ENCODE measurements at regions not wholly inside any gene's neighbourhood (a gene's known extent, or its start where the extent isn't known, plus 50 kb on each side); places are given as distances from the start of the nearest gene placed in this dataset.
"Not testable (repeated sequence)": the region's sequence is repeated elsewhere in the genome, so short reads cannot be mapped to it uniquely, and the experiment has no call there.

DNA sequence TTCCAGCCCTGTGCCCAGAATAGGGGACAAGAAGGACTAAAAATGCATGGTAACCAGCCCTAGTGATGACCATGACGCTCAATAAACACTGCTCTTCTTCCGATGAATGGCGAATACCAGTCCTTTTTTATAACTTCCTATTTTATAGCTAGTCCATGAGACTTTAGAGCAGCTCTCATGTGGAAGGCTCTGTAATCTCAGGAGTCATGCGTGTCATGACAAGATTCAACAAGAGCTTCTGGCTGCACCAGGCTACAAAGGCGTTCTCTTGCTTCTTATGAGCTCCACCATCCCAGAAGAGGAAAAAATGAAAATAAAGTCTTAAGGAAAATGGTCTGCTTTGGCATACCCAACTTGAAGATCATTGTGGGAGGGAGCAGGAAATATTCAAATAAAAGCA lies 141.0 kb downstream of the TMCO5A start:
- no peak for DNase-seq

DNA sequence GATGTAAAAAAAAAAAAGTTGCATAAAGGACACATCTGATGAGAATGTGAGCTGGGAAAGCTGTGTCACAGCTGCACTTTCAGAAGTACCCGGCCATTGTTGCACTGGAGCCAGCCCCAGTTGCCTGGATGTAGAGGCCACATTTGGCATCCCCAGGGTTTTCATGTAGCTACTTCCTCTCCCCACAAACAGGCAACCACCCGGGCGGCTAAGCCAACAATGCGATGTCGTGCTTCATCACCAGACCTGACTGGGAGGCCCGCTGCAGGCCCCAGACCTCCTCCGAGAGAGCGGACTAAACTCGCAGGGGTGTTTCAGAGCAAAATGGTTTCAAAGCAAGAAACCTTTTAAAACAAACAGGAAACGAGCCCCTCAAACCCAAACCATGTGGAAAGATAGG lies 142.3 kb downstream of the TMCO5A start:
- no peak for DNase-seq

DNA sequence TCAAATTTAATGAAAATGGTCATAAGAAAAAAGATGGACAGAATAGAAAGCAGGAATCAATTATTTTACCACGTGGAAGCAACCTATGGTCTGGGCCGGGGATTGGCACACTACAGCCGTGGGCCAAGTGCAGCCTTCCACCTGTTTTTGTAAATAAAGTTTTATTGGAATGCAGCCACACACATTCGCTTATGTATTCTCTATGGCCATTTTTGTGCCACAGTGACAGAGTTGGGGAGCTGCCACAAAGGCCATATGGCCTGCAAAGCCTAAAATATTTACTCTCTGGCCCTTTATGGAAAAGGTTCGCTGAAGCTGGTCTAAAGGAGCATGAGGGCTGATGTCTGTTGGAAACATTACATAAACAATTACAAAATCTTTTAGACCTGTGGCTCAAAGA lies 144.8 kb downstream of the TMCO5A start:
- no peak for DNase-seq

DNA sequence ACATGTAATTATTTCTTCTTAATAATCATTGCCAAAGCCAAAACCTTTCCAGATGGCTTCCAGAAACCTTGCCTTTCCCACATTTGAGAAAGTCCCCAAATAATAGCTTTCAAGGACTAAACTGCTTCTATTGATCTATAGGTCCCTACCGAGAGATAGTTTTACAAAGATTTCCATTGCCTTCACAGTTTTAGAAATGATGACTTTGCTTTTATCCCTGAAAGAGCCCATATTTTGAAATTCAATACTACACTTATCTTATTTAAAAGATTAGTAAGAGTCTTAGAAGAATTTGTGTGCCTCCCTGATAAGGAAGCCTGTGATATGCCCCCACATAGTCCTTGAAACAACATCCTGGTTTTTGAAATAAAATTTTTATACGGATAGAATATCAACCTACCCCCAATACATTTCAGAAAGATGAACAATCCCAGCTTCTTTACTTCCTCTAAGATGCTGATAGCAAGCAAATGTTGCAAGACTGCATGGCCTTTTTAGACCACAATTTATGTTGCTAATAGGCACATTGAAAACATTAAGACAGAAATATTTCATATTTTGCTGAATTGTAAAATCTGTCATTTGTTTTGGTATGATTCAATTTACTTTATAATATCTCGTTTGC lies 146.3 kb downstream of the TMCO5A start:
- no peak for DNase-seq

DNA sequence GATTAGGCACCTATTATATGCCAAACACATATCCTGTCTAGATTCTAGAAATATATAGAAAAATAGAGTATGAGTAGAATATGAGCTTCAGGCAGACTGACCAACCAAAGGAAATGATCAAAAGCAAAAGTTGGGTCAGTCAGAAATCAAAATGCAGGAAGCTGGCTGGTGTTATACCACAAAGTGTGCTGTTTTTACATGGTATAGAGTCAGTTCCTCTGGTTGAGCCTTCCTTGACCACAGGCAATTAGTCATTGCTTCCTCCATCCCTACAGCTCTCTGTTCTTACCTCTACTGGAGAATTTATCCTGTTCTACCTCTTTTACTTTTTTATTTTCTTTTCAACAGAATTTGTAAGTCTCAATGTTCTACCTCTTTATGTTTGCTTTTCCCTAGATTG lies 149.8 kb downstream of the TMCO5A start:
- no peak for DNase-seq

DNA sequence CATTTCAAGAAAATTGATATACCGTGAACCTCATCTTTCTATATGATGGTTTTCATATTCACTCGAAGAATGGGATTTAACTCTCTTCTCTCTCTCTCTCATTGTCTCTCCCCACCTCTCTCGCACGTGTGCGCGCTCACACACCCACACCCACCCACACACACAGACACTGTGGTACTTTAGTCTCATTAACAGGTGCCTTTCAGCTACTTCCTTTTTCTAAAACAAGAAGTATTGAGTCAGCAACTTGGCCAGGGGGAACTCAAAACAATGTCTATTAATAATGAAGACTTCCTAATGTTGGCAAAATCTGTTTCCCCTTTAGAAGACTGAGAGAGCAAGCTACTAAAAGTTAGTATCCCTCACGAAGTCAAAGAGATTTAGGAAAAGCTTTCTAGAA lies 150.7 kb downstream of the TMCO5A start:
- no peak for DNase-seq

DNA sequence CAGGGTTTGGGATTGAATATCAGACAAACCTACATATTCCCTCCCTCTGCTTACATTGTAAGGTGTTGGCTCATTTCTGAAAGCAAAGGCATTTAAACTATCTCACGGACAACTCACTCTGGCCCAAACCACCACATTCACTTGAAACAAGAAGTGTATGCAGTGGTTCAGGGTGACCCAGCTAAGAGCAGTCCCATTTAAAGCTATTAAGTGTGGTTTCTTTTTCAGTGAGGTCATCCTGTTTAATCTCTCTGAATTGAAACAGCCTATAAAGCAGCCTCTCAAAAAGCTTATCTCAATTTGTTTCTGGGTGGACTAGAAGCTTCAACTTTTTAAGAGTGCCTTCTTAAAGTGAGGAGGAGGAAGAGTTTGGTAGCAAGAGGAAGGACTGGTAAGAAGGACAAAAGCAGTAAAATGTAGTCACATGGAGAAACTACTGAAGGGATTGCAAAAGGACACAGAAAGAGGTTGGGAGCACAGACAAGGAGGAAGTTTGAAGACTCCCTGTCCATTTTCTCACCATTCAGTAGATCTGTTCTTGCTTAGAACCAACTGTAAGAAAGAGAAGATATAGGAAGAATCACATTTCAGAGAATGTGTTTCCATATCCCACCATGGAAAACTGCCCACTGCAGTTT lies 151.6 kb downstream of the TMCO5A start:
- no peak for DNase-seq

DNA sequence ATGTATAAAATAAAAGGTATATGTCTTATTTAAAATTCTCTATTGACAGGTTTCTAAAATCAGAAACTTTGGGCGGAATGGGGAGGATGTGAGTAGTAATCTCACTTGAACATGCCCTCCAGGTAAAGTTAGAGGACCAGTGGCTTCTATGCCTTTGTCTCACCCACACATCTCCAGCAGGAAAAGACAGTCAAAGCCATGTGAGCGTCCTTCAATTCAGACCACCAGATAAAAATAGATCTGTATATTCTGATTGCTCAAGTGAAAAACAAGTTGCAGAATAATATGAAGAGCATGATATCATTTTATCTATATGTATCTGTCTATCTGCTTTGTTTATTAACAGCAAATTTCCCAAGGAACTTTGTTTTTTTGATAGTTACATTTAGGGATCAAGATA lies 152.2 kb downstream of the TMCO5A start:
- no peak for DNase-seq

DNA sequence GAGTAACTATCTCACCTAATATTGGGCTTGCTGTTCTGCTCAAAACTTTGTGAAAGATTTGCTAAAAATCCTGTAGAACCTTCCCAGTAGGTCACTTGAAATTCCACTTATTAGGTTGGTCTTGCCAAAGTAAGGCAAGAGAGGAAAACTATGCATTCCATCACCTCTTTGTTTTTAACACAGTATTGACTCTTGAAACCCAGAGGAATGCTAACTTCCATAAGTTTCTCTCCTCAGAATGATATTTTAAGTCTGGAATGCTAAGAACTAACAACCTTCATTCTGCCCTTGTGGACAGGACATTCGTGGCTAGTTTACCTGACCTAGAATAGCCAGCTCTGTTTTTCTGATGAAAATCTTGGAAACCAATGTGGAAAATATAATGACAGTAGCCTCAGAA lies 154.5 kb downstream of the TMCO5A start:
- DNase-seq: no peak

DNA sequence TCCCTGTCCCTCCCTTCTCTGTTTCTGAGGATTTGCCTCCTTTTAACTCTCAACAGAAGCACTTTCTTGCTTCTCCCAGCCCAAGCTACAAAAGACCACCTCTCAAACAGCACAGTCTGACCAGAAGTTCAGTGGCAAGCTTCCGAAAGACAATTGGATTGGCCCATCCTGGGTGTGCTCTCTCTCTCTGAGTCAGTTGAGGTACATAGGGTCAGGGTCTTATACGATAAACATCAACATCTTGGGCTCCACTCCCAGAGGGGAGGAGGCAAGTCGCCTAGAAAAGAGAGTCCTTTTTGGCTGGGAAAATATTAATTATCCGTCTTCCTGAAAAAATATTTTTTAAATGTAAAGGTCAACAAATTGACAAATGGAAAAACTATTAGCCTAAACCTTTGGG lies 155.8 kb downstream of the TMCO5A start:
- no peak for DNase-seq

DNA sequence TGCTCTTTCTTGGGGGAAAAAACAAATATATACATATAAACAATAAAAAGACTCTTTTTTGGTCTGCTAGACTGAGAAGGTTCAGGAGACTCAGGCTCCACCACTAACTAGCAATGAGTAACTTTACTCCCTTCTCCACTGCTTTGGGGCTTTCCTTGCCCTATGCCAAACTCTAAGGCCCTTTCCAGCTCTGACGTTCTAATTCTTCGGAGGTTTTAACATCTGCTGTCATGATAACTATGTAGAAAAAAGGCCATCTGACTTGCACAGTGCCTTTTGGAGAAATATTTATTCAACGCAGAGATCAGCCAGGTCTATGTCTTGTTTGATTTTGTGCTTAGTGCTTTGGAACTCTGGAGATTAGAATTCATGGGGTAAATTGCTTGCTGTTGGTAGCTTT lies 156.2 kb downstream of the TMCO5A start:
- DNase-seq: no peak

DNA sequence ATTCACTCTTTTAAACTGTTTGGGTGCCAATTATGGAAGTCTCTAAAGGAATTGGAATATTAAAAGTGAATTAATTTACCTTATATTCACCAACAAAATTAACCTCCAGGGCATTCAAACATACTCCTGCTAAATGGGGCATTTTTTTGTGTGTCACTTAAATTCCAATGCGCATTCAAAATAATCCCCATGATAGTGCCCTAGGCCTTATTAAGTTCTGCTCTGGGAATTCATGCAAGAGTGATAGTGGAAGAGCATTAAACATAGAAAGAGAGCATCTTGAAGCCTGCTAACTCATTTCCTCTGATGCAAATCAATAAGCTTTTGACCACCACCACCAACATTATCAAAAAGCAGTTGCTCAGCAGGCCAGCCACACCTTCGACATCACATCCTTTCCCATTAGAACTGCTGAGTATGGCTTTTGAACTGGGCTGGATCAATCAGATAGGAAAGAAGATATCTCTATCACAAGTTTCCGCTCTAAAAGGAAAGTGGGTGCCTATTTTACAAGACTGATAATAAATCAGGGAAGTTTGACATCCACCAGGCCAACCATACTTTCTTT lies 156.7 kb downstream of the TMCO5A start:
- no peak for DNase-seq

DNA sequence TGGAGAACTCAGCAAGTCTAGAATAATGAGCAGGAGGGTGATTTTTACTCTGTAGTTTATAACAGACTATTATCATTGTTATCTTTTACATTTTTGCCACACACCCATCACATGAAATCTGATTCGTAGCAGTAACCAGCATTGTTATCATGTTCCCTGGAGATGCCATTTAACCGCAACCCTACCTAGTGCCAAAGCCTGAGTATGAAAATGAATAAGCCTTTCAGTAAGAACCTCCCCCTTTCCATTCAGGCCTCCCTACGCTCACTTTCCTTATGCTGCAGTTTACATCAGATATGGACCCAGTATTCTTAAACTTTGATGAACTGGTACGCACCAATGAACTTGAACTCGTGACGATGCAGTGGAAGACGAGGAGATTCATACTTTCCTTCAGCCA lies 158.7 kb upstream of the SPRED1 start:
- DNase-seq: no peak

DNA sequence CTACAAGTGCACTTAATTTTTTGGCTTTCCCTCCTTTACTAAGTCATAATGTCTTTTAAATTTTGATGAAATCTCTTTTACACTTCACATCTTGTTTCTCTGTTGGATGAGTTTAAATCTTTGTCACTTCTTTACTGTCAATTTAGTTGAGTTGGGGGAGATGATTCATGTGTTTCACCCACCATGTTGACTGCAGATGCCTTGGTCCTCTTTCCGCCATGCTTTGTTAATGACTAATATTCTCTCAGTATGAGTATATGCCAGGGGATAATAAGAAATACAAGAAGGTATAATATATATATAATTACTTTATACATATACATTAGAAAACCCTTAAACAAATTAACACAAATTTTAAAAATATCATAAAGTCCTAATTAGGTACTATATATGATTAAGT lies 149.7 kb upstream of the SPRED1 start:
- DNase-seq: no peak

DNA sequence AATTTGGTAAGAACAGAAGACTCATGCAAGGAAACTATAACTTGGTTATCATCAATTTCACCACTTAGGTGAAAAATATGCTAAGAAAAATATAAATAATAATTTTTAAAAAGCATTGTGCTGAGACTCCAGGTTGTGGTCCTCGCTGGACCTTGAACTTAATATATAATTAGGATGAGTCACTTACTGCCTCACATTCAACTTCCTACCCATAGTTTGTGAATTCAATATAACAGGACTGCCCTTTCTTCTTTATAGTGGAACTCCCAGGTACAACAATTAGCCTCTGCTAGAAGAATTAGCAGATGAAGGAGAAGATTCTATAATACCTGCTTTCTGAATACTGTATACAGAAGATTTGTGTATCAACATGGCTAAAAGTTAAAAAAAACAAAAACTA lies 149.1 kb upstream of the SPRED1 start:
- DNase-seq: no peak

DNA sequence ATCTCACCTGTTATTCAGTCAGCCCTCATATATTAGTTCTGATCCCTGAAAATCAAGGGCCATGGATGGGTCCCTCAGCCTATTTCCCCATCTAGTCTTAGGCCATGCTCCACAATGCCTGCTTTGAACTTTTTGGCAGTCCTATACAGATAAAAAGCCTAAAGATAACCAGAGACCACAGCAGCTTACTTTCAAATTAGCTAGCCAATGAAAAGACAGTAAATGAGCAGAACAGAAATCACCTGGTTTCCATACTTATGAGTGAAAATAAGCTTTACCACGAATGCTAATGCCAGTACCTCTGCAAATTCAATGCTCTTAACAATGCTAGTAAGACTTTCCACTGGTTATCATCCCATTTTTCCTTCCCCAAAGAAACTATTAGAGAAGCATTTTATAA lies 141.6 kb upstream of the SPRED1 start:
- no peak for DNase-seq

DNA sequence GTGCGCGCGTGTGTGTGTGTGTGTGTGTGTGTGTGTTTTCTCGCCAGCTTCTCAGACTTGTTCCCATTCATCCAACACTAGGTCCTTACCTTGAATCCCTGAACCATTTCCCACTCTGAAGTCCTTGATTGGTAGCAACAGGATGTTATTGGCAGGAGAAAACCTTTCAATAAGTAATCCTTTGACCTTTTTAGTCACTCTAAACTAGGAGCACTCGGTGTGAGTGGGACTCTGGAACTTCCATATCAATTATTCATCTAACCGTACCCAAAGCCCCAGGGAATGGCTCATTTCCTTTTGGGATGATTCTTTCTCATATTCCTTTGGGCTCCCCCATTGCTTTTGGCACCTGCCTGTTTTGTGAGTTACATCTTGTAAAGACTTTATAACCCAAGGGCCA lies 140.2 kb upstream of the SPRED1 start:
- DNase-seq: no peak

DNA sequence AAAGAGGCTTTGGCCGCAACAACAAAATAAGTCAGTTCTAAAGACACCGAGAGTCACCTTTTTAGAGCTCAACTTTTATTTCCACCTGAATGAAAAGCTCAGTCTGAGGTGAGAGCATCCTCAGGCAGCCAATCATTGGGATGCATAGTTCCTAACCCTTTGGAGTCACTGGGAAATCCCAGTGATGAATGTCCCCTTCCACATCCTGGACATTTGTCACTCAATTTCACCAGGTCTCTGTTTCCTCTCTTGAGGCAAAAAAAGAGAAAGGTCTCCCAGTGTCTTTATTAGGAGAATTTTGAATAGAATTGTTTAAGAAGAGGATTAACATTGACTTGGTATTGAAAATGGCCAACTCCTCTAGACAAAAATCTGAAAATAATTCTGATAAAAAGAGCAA lies 137.5 kb upstream of the SPRED1 start:
- no peak for DNase-seq

DNA sequence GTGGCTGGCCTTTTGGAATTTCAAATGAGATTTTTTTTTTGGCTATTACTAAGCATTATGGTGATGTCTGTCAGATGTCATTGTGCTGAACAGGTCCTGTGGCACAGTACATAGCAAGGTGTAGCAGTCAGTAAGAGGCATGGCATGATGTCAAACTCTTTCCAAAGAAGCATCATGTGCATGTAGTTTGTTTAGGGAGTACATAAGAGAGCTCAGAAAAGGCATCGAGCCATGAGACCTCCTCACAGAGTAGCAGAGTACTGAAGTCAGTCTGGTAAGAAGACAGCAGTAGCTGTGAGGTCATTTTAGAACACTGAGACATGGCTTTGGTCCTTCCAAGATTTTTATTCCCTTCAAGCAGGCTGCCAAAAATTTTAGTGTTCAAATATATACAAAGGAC lies 134.9 kb upstream of the SPRED1 start:
- DNase-seq: no peak

DNA sequence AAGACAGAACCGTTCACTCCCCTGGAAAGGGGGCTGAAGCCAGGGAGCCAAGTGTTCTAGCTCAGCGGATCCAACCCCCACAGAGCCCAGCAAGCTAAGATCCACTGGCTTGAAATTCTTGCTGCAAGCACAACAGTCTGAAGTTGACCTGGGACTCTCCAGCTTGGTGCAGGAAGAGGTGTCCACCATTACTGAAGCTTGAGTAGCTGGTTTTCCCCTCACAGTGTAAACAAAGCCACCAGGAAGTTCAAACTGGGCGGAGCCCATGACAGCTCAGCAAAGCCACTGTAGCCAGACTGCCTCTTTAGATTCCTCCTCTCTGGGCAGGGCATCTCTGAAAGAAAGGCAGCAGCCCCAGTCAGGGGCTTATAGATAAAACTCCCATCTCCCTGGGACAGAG lies 132.8 kb upstream of the SPRED1 start:
- DNase-seq: not testable (repeated sequence)

DNA sequence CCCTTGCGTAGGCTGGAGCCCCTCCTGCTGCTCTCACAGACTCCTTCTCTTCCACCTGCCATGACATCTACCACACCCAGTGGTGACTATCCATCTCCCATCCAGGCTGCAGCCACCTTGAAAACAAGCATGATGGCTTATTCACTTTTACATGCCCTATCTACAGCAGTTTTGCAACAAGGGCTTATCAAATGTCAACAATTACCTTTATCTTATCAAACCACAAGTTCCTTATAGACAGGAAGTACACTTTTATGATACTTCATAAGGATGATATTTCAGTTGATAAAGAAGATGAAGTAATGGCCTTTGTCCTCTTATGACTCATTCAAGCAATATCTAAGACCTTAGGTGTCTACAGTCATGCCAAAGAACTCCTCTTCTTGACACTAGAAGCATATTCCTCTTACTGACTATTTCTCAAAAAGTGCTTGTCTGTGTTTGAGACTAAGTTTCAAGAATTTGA lies 125.3 kb upstream of the SPRED1 start:
- DNase-seq: no peak

DNA sequence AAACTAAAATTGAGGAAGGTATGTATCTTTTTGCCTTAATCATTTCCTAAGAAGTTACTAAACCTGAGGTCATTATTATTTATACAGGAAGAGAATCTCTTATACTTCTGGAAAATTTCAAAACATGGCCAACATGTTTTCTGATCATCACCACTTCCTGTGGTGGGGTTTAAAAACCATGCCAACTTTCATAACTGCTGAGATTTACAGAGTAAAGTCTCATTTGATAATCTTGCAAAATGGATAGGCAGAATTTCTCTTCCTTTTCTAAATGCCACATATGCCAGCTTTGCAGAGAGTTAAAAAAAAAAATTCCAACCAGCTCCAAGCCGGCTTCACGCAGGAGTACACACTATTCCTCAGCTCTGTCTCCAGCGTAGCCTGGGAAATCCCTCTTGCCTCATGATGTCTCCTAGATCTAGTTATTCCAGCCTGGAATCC lies 124.3 kb upstream of the SPRED1 start:
- no peak for DNase-seq

DNA sequence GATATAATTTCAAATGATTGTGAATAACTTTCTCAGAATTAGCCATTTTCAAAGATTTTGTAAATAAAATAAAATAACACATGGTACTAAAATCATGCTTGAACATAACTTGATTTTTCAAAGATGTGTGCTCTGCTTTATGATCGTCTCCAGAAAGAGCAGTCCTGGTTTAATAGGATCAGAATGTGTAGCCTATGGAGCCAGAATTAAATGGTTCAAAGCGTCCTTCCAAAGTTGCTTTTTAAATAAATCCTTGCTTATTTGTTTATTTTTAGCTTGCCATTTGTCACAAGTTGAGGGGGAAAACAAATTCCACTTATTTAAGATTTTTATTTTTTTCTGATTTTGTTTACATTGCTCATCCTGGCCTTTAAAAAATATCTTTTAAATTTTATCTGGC lies 123.7 kb upstream of the SPRED1 start:
- DNase-seq: no peak

DNA sequence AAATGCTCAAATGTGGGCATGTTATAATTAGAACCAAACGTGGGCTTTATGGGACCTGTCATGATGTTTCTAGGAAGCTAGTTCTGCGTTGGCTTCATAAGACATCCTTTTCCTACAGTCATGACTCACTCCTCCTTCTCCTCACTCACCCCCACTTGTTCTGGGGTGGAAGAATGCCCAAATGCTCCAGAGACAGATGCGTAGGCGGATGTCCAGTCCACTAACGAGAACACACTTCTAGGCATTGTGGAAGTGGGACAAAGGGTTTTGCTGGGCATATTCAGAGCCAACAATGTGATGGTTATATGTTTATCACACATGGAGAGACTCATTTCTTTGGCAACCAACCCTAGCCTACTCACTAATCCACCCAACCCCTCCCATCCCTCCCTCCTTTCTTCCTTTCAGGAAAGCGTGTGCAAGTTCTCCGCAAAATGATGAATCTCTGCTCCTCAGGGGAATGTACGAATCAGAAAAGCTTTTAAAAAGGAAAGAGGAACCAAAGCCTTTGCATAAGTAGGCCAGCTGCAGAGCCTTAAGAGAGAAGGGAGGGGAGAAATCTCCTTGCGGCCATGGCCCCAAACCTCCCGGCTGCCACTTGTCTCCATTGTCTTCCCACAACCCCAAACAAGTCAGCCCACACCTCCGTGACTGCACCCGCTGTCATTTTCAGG lies 123.0 kb upstream of the SPRED1 start:
- DNase-seq: no peak
